ENCODE measurements at regions not wholly inside any gene's neighbourhood (a gene's known extent, or its start where the extent isn't known, plus 50 kb on each side); places are given as distances from the start of the nearest gene placed in this dataset.
A peak's percentile ranks its signal among the peaks of the same experiment; 100 is the strongest.

GRCh38 chr3:153379516-153379915 lies 217.5 kb downstream of the RAP2B start:
- H3K4me3 ChIP-seq (ENCODE audit: low read depth, low read length) = no peak overlapping the region
- no peak for TF ChIP-seq CTCF (IDR thresholded peaks at IDR 0.05; ENCODE audit: low read depth, low read length, missing control alignments)
- no peak for DNase-seq (ENCODE audit: low read depth)

GRCh38 chr3:153385343-153385742 lies 223.3 kb downstream of the RAP2B start:
- no peak for TF ChIP-seq CTCF (IDR thresholded peaks at IDR 0.05; ENCODE audit: low read depth, low read length, missing control alignments)
- no peak for DNase-seq (ENCODE audit: low read depth)
- no peak overlapping the region for H3K4me3 ChIP-seq (ENCODE audit: low read depth, low read length)

- no peak for DNase-seq (ENCODE audit: low read depth)
These were observed 230.3 kb downstream of the RAP2B start for GRCh38 chr3:153392363-153392762.

GRCh38 chr3:153394017-153394416 lies 232.0 kb downstream of the RAP2B start:
- H3K4me3 ChIP-seq (ENCODE audit: low read depth, low read length) = no peak overlapping the region
- DNase-seq (ENCODE audit: low read depth) = no peak
- TF ChIP-seq CTCF (IDR thresholded peaks at IDR 0.05; ENCODE audit: low read depth, low read length, missing control alignments) = no peak

More at GRCh38 chr3:153392363-153392762, 230.3 kb downstream of the RAP2B start:
- no peak for TF ChIP-seq CTCF (IDR thresholded peaks at IDR 0.05; ENCODE audit: low read depth, low read length, missing control alignments)
- H3K4me3 ChIP-seq (ENCODE audit: low read depth, low read length) = no peak overlapping the region

- no peak for TF ChIP-seq CTCF (IDR thresholded peaks at IDR 0.05; ENCODE audit: low read depth, low read length, missing control alignments)
- no peak overlapping the region for H3K4me3 ChIP-seq (ENCODE audit: low read depth, low read length)
- DNase-seq (ENCODE audit: low read depth) = no peak
These were observed 234.6 kb downstream of the RAP2B start for GRCh38 chr3:153396581-153396980.

GRCh38 chr3:153397794-153398193 lies 235.8 kb downstream of the RAP2B start:
- no peak for DNase-seq (ENCODE audit: low read depth)
- no peak for TF ChIP-seq CTCF (IDR thresholded peaks at IDR 0.05; ENCODE audit: low read depth, low read length, missing control alignments)
- H3K4me3 ChIP-seq (ENCODE audit: low read depth, low read length) = no peak overlapping the region

- no peak overlapping the region for H3K4me3 ChIP-seq (ENCODE audit: low read depth, low read length)
- DNase-seq (ENCODE audit: low read depth) = peak; percentile 16
- TF ChIP-seq CTCF (IDR thresholded peaks at IDR 0.05; ENCODE audit: low read depth, low read length, missing control alignments) = no peak
These were observed 237.6 kb downstream of the RAP2B start for GRCh38 chr3:153399636-153400035.
